ENCODE measurements at regions not wholly inside any gene's neighbourhood (a gene's known extent, or its start where the extent isn't known, plus 50 kb on each side); places are given as distances from the start of the nearest gene placed in this dataset.
A peak's percentile ranks its signal among the peaks of the same experiment; 100 is the strongest.

DNA sequence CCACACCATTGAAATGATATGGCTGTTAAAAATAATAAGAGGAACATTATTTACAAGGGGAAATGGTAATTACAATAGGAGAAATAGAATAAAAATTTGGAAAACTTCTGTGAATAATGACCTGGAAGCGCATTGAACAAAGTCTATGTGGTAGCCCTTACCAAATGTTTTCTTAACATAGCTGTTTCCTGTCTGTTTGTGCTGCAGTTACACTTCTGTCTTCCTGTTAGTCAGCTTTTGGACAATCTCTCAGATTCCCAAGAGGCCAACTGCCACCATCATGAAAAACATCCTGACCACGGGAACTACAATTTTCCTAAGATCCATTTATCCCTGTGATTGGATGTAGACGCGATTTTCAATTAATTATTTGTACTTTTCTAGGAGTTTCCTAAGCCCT, 754.4 kb upstream of the MARCKS start:
- H3K4me3 ChIP-seq (ENCODE audit: low read depth, low read length) = no peak overlapping the region
- in situ Hi-C loops (cut with HindIII; ENCODE audit: low sequenced_read_pairs) = no loop called here

DNA sequence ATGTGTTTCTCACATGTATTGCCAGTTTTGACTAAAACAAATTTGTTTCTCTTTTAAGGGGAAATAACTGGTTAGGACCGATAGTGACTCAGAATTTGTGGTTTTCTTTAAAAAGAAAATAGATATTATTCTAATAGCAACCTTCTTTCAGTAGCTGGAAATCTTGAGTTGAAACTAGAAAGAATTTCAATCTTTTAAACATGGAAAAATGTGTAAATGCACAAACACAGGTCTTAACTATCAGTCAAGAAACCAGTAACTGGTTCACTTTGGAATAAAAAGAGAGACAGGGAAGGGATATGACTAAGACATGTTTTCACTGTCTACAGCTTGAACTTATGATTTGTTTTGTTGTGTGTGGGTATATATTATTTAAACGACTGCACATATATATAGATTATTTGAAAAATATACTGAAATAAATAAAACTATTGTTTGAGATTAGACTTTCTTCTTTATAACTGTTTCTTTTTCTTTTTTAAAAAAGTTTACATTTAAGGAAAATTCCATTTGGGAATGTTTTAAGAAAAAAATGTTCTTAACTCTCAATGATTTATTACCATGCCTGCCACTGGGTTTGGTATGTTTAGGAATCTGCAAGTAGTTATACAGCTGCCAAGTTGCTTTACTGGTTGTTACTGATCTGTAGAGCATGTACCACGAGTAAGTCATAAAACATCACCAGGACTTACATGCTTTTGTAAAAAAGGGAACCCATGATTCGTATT, 753.3 kb upstream of the MARCKS start:
- TF ChIP-seq, protein P1, sequence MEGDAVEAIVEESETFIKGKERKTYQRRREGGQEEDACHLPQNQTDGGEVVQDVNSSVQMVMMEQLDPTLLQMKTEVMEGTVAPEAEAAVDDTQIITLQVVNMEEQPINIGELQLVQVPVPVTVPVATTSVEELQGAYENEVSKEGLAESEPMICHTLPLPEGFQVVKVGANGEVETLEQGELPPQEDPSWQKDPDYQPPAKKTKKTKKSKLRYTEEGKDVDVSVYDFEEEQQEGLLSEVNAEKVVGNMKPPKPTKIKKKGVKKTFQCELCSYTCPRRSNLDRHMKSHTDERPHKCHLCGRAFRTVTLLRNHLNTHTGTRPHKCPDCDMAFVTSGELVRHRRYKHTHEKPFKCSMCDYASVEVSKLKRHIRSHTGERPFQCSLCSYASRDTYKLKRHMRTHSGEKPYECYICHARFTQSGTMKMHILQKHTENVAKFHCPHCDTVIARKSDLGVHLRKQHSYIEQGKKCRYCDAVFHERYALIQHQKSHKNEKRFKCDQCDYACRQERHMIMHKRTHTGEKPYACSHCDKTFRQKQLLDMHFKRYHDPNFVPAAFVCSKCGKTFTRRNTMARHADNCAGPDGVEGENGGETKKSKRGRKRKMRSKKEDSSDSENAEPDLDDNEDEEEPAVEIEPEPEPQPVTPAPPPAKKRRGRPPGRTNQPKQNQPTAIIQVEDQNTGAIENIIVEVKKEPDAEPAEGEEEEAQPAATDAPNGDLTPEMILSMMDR (IDR thresholded peaks at IDR 0.05; ENCODE audit: low read depth, low read length) = no peak
- peak; percentile 85 for DNase-seq (ENCODE audit: low read depth, low spot score)
- in situ Hi-C loops (cut with HindIII; ENCODE audit: low sequenced_read_pairs) = no loop called here
- H3K4me3 ChIP-seq (ENCODE audit: low read depth, low read length) = no peak overlapping the region

More for the DNA sequence above, 754.4 kb upstream of the MARCKS start:
- DNase-seq (ENCODE audit: low read depth, low spot score) = peak; percentile 59
- TF ChIP-seq, protein P1 (IDR thresholded peaks at IDR 0.05; ENCODE audit: low read depth, low read length) = no peak

DNA sequence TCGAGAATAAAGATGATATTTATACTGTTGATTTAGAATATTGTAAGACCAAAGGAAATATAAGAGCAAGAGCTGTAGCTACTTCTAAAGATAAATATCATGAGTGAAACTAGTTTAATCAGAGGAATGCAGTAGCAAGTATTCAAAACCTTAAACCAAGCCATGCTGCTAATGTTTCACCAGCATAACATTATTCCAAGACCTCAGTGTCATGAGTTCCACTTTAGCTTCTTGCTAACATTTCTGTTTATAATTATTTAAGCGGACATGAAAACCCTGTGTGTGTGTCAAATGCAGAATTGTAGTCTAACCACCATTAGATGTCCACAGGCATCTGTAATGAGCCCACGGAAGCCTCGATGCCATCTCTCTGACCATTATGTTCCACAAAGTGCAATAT, 752.6 kb upstream of the MARCKS start:
- H3K4me3 ChIP-seq (ENCODE audit: low read depth, low read length) = no peak overlapping the region
- TF ChIP-seq, protein P1 (IDR thresholded peaks at IDR 0.05; ENCODE audit: low read depth, low read length) = no peak

DNA sequence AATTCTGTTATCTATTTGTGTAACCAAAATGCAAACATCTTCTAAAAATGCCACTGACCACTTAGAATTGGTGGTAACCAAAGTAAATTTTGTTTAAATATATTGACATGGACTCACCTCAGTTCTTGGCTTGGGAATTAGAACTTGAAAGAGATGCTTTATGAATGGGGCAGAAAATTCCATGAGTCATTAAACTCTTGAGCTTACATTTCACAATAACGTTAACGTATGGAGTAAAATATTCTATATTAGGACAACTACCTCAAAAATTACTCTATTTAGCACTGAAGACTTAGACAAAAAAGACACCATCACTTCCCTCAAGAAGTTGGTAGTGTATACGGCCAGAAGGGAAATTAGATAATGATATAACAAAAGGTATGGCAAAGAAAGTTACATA, 752.2 kb upstream of the MARCKS start:
- TF ChIP-seq, protein P1 (IDR thresholded peaks at IDR 0.05; ENCODE audit: low read depth, low read length) = no peak
- DNase-seq (ENCODE audit: low read depth, low spot score) = no peak
- in situ Hi-C loops (cut with HindIII; ENCODE audit: low sequenced_read_pairs) = no loop called here
- no peak overlapping the region for H3K4me3 ChIP-seq (ENCODE audit: low read depth, low read length)

More for the DNA sequence above, 752.6 kb upstream of the MARCKS start:
- in situ Hi-C loops (cut with HindIII; ENCODE audit: low sequenced_read_pairs) = no loop called here
- DNase-seq (ENCODE audit: low read depth, low spot score) = peak; percentile 61

DNA sequence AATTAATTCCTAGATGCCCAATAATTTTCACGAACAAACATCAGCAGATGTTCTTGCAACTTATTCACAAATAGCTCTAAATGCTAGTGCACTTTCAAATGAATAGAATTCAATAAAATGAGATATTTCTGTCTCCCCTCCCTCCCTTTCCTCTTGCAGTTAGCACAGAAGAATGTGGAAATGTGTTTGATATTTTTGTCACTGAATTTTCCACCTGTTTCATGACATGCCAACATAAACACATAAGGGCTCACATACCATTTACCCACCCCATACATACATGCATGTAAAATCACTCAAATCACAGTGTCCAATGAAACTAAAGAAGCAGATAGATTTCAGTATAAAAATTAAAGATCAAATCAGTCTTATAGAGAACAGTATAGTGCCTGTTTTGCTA, 746.9 kb upstream of the MARCKS start:
- no peak overlapping the region for H3K4me3 ChIP-seq (ENCODE audit: low read depth, low read length)
- TF ChIP-seq, protein P1 (IDR thresholded peaks at IDR 0.05; ENCODE audit: low read depth, low read length) = no peak
- DNase-seq (ENCODE audit: low read depth, low spot score) = no peak
- in situ Hi-C loops (cut with HindIII; ENCODE audit: low sequenced_read_pairs) = no loop called here

DNA sequence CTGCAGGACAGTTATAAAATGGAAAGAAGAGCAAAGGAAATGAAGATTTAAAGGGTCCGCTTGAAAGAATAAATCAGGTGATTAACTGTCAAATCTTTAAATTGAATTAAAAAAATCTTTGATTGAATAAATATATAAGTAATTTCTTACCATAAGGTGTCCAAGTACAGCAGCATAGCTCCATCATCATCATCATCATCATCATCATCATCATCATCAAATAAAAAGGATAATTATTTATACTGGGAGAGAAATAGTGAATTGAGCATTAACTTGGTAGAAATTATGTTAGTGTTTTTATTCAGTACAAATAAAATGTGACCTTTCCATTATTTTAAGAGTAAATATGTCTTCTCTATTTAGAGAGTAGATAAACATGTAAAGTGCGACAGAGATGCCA, 745.6 kb upstream of the MARCKS start:
- no peak for DNase-seq (ENCODE audit: low read depth, low spot score)
- H3K4me3 ChIP-seq (ENCODE audit: low read depth, low read length) = no peak overlapping the region
- in situ Hi-C loops (cut with HindIII; ENCODE audit: low sequenced_read_pairs) = no loop called here
- TF ChIP-seq, protein P1 (IDR thresholded peaks at IDR 0.05; ENCODE audit: low read depth, low read length) = no peak

Measured in astrocyte of the spinal cord (primary cell).